Transverse colon (tissue), 4 donors: ENCODE measurements at regions not wholly inside any gene's neighbourhood (a gene's known extent, or its start where the extent isn't known, plus 50 kb on each side); places are given as distances from the start of the nearest gene placed in this dataset.

Experiments
- DNase-seq: peaks from one replicate; pipeline ENCODE4 v3.0.0-alpha.2; 2019
- H3K27ac ChIP-seq, 4 donors: fragments of 200-600 bp; sonication (generic); 2 replicates each; pipeline ENCODE4 v1.5.1; 2016 to 2018; ENCODE audit warnings: inconsistent platforms in 4 of 4
- H3K27me3 ChIP-seq: fragments of 200-600 bp; sonication (generic); 2 replicates; pipeline ENCODE4 v1.5.1; 2017; ENCODE audit warnings: inconsistent platforms
- H3K36me3 ChIP-seq, 4 donors: fragments of 200-600 bp; sonication (generic); 2 replicates each; pipeline ENCODE4 v1.5.1; 2017 to 2019; ENCODE audit warnings: inconsistent platforms in 4 of 4
- H3K4me1 ChIP-seq, 4 donors: fragments of 200-600 bp; sonication (generic); 2 replicates each; pipeline ENCODE4 v1.5.1; 2017 to 2020; ENCODE audit warnings: inconsistent platforms in 4 of 4
- H3K4me3 ChIP-seq, 4 donors: fragments of 200-600 bp; sonication (generic); 1 replicate in 1 of 4; 2 replicates in 3 of 4; pipeline versions ENCODE4 v1.5.1 to v1.6.1; 2017 to 2019; ENCODE audit warnings: inconsistent platforms in 4 of 4
- H3K9me3 ChIP-seq, 2 donors: fragments of 200-600 bp; sonication (generic); 2 replicates each; pipeline ENCODE4 v1.5.1; 2017 to 2019; ENCODE audit warnings: inconsistent platforms in 2 of 2
- CTCF ChIP-seq, 5 experiments: fragments of 200-600 bp in 3 of 5; fragments of 450-650 bp in 2 of 5; sonication (generic) in 3 of 5; IDR thresholded peaks; 1 replicate in 2 of 5; 2 replicates in 3 of 5; pipeline ENCODE4 v1.5.1; 2016 to 2017; ENCODE audit warnings: antibody characterized with exemption in 5 of 5, inconsistent platforms in 3 of 5, mild to moderate bottlenecking in 2 of 5, moderate library complexity in 1 of 5
- EP300 ChIP-seq: sonication (generic); formaldehyde crosslinking; IDR thresholded peaks from one replicate; pipeline ENCODE4 v1.6.1; 2017; ENCODE audit warnings: antibody characterized with exemption, low read depth
- POLR2A ChIP-seq: fragments of 450-650 bp; IDR thresholded peaks from one replicate; pipeline ENCODE4 v1.6.1; 2016; ENCODE audit warnings: antibody characterized with exemption, mild to moderate bottlenecking, moderate library complexity
- POLR2AphosphoS5 ChIP-seq, 3 donors: sonication (generic); formaldehyde crosslinking; IDR thresholded peaks; one replicate each; pipeline ENCODE4 v1.6.1; 2016; ENCODE audit warnings: antibody characterized with exemption in 3 of 3
- WGBS, 2 donors: methylation state at CpG; one replicate each; pipeline ENCODE4 v1.1.5; 2018; ENCODE audit warnings: low coverage in 1 of 2; 5-methylcytosine and 5-hydroxymethylcytosine counted together
- in situ Hi-C, 4 donors: fragments of 200-750 bp; cut with MboI; loops; one replicate each; pipeline versions ENCODE4 v1.15.0 to v1.15.1; 2017; ENCODE audit warnings: low sequenced_read_pairs in 3 of 4, low pct_ligation_motif_present in 1 of 4, low pct_unique_long_range_greater_than_20kb in 1 of 4
- intact Hi-C: fragments of 100-400 bp; cut with DNase I; formaldehyde crosslinking; loops from one replicate; pipeline ENCODE4 v1.15.1; 2023; ENCODE audit warnings: low total_unique reads

GRCh38 chr11:114784216-114784615, 105.9 kb downstream of the NXPE2 start:
- H3K27me3 ChIP-seq = no peaks in the 10 kb centered on the region
- intact Hi-C loops = no loop called here
- TF ChIP-seq CTCF (IDR thresholded peaks at IDR 0.05) (no peak), EP300 (no peak), POLR2AphosphoS5 (IDR thresholded peaks at IDR 0.05) (no peak)
- H3K4me3 ChIP-seq = no peak overlapping the region
- in situ Hi-C loops = no loop called here
- no peaks in the 10 kb centered on the region for H3K9me3 ChIP-seq
- 65 to 69% methylated on average over 4 to 5 of the region's 5 CpGs for WGBS, 2 donors
- H3K4me1 ChIP-seq = peaks cover 0 to 11% (median 3%) of the 10 kb centered on the region in 4 donors
- H3K36me3 ChIP-seq = no peaks in the 10 kb centered on the region
- no peak overlapping the region for H3K27ac ChIP-seq
- no peak for DNase-seq

- intact Hi-C loops = no loop called here
- TF ChIP-seq EP300 (no peak), POLR2AphosphoS5 (IDR thresholded peaks at IDR 0.05) (no peak), CTCF (IDR thresholded peaks at IDR 0.05) (no peak), POLR2A (no peak)
- DNase-seq = no peak
- Histone ChIP-seq H3K4me3 (no peak overlapping the region), H3K9me3 (no peaks in the 10 kb centered on the region), H3K27ac (no peak overlapping the region), H3K4me1 (peaks cover 0 to 11% (median 3%) of the 10 kb centered on the region in 4 donors), H3K36me3 (no peaks in the 10 kb centered on the region), H3K27me3 (no peaks in the 10 kb centered on the region)
- WGBS, 2 donors = 81 to 86% methylated on average over 4 of the region's 4 CpGs
- in situ Hi-C loops = no loop called here
Observed at GRCh38 chr11:114784891-114785290, 106.6 kb downstream of the NXPE2 start.

GRCh38 chr11:114785820-114786219, 107.5 kb downstream of the NXPE2 start:
- no peaks in the 10 kb centered on the region for H3K36me3 ChIP-seq
- no peak overlapping the region for H3K4me3 ChIP-seq
- DNase-seq = no peak
- no peaks in the 10 kb centered on the region for H3K27me3 ChIP-seq
- intact Hi-C loops (no loop called here), in situ Hi-C loops (no loop called here)
- H3K27ac ChIP-seq = no peak overlapping the region
- 74 to 82% methylated on average over 4 of the region's 4 CpGs for WGBS, 2 donors
- peaks cover 0 to 11% (median 3%) of the 10 kb centered on the region in 4 donors for H3K4me1 ChIP-seq
- no peaks in the 10 kb centered on the region for H3K9me3 ChIP-seq
- TF ChIP-seq EP300 = no peak
- TF ChIP-seq POLR2AphosphoS5 (IDR thresholded peaks at IDR 0.05) = no peak
- no peak for TF ChIP-seq CTCF (IDR thresholded peaks at IDR 0.05)
- no peak for TF ChIP-seq POLR2A

- TF ChIP-seq EP300 = no peak
- TF ChIP-seq CTCF (IDR thresholded peaks at IDR 0.05) = no peak
- TF ChIP-seq POLR2A = no peak
- no peak for TF ChIP-seq POLR2AphosphoS5 (IDR thresholded peaks at IDR 0.05)
- Histone ChIP-seq H3K4me3 (no peak overlapping the region), H3K27me3 (no peaks in the 10 kb centered on the region), H3K27ac (no peak overlapping the region), H3K4me1 (peaks cover 0 to 11% (median 3%) of the 10 kb centered on the region in 4 donors), H3K9me3 (no peaks in the 10 kb centered on the region), H3K36me3 (no peaks in the 10 kb centered on the region)
- 72 to 83% methylated on average over 2 to 8 of the region's 8 CpGs for WGBS, 2 donors
- in situ Hi-C loops = no loop called here
- no peak for DNase-seq
- intact Hi-C loops = no loop called here
Observed at GRCh38 chr11:114787126-114787525, 108.8 kb downstream of the NXPE2 start.
